ENCODE measurements at regions not wholly inside any gene's neighbourhood (a gene's known extent, or its start where the extent isn't known, plus 50 kb on each side); places are given as distances from the start of the nearest gene placed in this dataset.

DNA sequence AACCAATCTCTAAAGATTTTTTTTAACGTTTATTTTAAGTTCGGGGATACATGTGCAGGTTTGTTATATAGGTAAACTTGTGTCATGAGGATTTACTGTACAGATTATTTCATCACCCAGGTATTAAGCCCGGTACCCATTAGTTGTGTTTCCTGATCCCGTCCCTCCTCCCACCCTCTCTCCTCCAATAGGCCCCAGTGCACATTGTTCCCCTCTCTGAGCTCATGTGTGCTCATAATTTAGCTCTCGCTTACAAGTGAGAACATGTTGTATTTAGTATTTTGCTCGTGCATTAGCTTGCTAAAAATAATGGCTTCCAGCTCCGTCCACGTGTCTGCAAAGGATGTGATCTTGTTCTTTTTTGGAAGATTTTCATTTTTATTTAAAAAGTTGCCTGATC lies 2309.4 kb upstream of the AGA start:
- H3K79me2 ChIP-seq (ENCODE audit: insufficient read depth, low read length) = no peaks in the 10 kb centered on the region
- H3K27me3 ChIP-seq (ENCODE audit: control insufficient read depth in 2 of 2, insufficient read depth in 2 of 2, low read length in 2 of 2) = no peaks in the 10 kb centered on the region
- no peaks in the 10 kb centered on the region for H3K4me1 ChIP-seq (ENCODE audit: control insufficient read depth in 1 of 2, insufficient read depth in 2 of 2, low read length in 2 of 2)
- no peaks in the 10 kb centered on the region for H4K20me1 ChIP-seq (ENCODE audit: insufficient read depth, low read length)
- H2AFZ ChIP-seq (ENCODE audit: insufficient read depth, low read depth, low read length, poor library complexity, severe bottlenecking) = no peak overlapping the region
- 89% methylated on average over 3 of the region's 8 CpGs for WGBS (ENCODE audit: insufficient coverage)
- Mint-ChIP-seq H3K9me3 (peaks cover 0 to 6% (median 0%) of the 10 kb centered on the region in 7 donors), H3K27ac (no peak overlapping the region), H3K4me1 (no peaks in the 10 kb centered on the region), H3K36me3 (no peaks in the 10 kb centered on the region), H3K4me3 (no peak overlapping the region), H3K27me3 (ENCODE audit: low read depth in 3 of 3) (no peaks in the 10 kb centered on the region)
- H3K4me3 ChIP-seq (replicated peaks in 1 of 3; ENCODE audit: low read depth in 2 of 3, low read length in 3 of 3) = no peak overlapping the region
- no peaks in the 10 kb centered on the region for H3K36me3 ChIP-seq (replicated peaks in 1 of 2; ENCODE audit: control insufficient read depth in 1 of 2, insufficient read depth in 2 of 2, low read length in 2 of 2)
- H3K4me2 ChIP-seq (replicated peaks; ENCODE audit: extremely low read depth, low read length, poor library complexity, severe bottlenecking) = no peak overlapping the region
- TF ChIP-seq, protein P1, sequence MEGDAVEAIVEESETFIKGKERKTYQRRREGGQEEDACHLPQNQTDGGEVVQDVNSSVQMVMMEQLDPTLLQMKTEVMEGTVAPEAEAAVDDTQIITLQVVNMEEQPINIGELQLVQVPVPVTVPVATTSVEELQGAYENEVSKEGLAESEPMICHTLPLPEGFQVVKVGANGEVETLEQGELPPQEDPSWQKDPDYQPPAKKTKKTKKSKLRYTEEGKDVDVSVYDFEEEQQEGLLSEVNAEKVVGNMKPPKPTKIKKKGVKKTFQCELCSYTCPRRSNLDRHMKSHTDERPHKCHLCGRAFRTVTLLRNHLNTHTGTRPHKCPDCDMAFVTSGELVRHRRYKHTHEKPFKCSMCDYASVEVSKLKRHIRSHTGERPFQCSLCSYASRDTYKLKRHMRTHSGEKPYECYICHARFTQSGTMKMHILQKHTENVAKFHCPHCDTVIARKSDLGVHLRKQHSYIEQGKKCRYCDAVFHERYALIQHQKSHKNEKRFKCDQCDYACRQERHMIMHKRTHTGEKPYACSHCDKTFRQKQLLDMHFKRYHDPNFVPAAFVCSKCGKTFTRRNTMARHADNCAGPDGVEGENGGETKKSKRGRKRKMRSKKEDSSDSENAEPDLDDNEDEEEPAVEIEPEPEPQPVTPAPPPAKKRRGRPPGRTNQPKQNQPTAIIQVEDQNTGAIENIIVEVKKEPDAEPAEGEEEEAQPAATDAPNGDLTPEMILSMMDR (IDR thresholded peaks at IDR 0.05) = no peak
- intact Hi-C loops (cut with micrococcal nuclease) = no loop called here
- DNase-seq = no peak
- no peaks in the 10 kb centered on the region for H3K9me3 ChIP-seq (replicated peaks in 1 of 2; ENCODE audit: control insufficient read depth in 1 of 2, insufficient read depth in 1 of 2, low read length in 2 of 2)
- H3K27ac ChIP-seq (ENCODE audit: low read depth in 1 of 2, low read length in 2 of 2) = no peak overlapping the region
- no peak overlapping the region for H3K9ac ChIP-seq (ENCODE audit: insufficient read depth, low read length, poor library complexity, severe bottlenecking)

GRCh38 chr4:179755322-179755721 lies 2313.1 kb upstream of the AGA start:
- TF ChIP-seq, protein P1 (IDR thresholded peaks at IDR 0.05) = no peak
- no peaks in the 10 kb centered on the region for H3K4me1 Mint-ChIP-seq
- H2AFZ ChIP-seq (ENCODE audit: insufficient read depth, low read depth, low read length, poor library complexity, severe bottlenecking) = no peak overlapping the region

More at GRCh38 chr4:179755322-179755721, 2313.1 kb upstream of the AGA start:
- Histone ChIP-seq H3K4me1 (ENCODE audit: control insufficient read depth in 1 of 2, insufficient read depth in 2 of 2, low read length in 2 of 2) (no peaks in the 10 kb centered on the region), H3K4me2 (replicated peaks; ENCODE audit: extremely low read depth, low read length, poor library complexity, severe bottlenecking) (no peak overlapping the region), H3K4me3 (replicated peaks in 1 of 3; ENCODE audit: low read depth in 2 of 3, low read length in 3 of 3) (no peak overlapping the region), H3K36me3 (replicated peaks in 1 of 2; ENCODE audit: control insufficient read depth in 1 of 2, insufficient read depth in 2 of 2, low read length in 2 of 2) (no peaks in the 10 kb centered on the region), H3K79me2 (ENCODE audit: insufficient read depth, low read length) (no peaks in the 10 kb centered on the region), H4K20me1 (ENCODE audit: insufficient read depth, low read length) (no peaks in the 10 kb centered on the region), H3K9me3 (replicated peaks in 1 of 2; ENCODE audit: control insufficient read depth in 1 of 2, insufficient read depth in 1 of 2, low read length in 2 of 2) (no peaks in the 10 kb centered on the region), H3K27ac (ENCODE audit: low read depth in 1 of 2, low read length in 2 of 2) (no peak overlapping the region), H3K9ac (ENCODE audit: insufficient read depth, low read length, poor library complexity, severe bottlenecking) (no peak overlapping the region), H3K27me3 (ENCODE audit: control insufficient read depth in 2 of 2, insufficient read depth in 2 of 2, low read length in 2 of 2) (no peaks in the 10 kb centered on the region)
- Mint-ChIP-seq H3K27me3 (ENCODE audit: low read depth in 3 of 3) (no peaks in the 10 kb centered on the region), H3K9me3 (peaks cover 0 to 1% (median 0%) of the 10 kb centered on the region in 7 donors), H3K36me3 (no peaks in the 10 kb centered on the region), H3K27ac (no peak overlapping the region), H3K4me3 (no peak overlapping the region)
- WGBS (ENCODE audit: insufficient coverage) = no CpG with 5 or more reads among the region's 1 CpG
- DNase-seq = no peak
- intact Hi-C loops (cut with micrococcal nuclease) = no loop called here

All from CD14-positive monocyte (primary cell).